HEK293T (cell line): ENCODE measurements at regions not wholly inside any gene's neighbourhood (a gene's known extent, or its start where the extent isn't known, plus 50 kb on each side); places are given as distances from the start of the nearest gene placed in this dataset.

Experiments
- CTCF ChIA-PET: fragments of 350-600 bp; formaldehyde crosslinking; extraction: SDS; loops from one replicate; lab custom pipeline; 2021; ENCODE audit warnings: antibody characterized with exemption, inconsistent platforms; lab: Yijun Ruan, JAX
- POLR2A ChIA-PET: fragments of 350-600 bp; formaldehyde crosslinking; extraction: SDS; loops from one replicate; lab custom pipeline; 2020; ENCODE audit warnings: antibody characterized with exemption, inconsistent platforms; lab: Yijun Ruan, JAX
- DNase-seq: peaks from one replicate; pipeline ENCODE4 v3.0.0; 2012; ENCODE audit warnings: mixed read lengths; ENCODE audit errors: extremely low spot score
- ARNT ChIP-seq: fragments of 450-650 bp; IDR thresholded peaks from 2 replicates; pipeline ENCODE4 v1.6.1; 2017; ENCODE audit warnings: mild to moderate bottlenecking
- BHLHE40 ChIP-seq: fragments of 450-650 bp; IDR thresholded peaks from 2 replicates; pipeline ENCODE4 v1.6.1; 2016; ENCODE audit warnings: mild to moderate bottlenecking, moderate library complexity, borderline replicate concordance
- CTBP1 ChIP-seq: fragments of 450-650 bp; IDR thresholded peaks from 2 replicates; pipeline ENCODE4 v1.6.1; 2016; ENCODE audit warnings: borderline replicate concordance
- ELF4 ChIP-seq: fragments of 450-650 bp; IDR thresholded peaks from 2 replicates; pipeline ENCODE4 v1.6.1; 2017; ENCODE audit warnings: antibody characterized with exemption
- FOXA1 ChIP-seq: fragments of 450-650 bp; IDR thresholded peaks from 2 replicates; pipeline ENCODE4 v1.6.1; 2016; ENCODE audit warnings: mild to moderate bottlenecking
- FOXK2 ChIP-seq: fragments of 450-650 bp; IDR thresholded peaks from 2 replicates; pipeline ENCODE4 v1.6.1; 2016; ENCODE audit warnings: mild to moderate bottlenecking
- FOXM1 ChIP-seq: fragments of 450-650 bp; IDR thresholded peaks from 2 replicates; pipeline ENCODE4 v1.6.1; 2017; ENCODE audit warnings: mild to moderate bottlenecking, borderline replicate concordance
- HDGF ChIP-seq: fragments of 450-650 bp; IDR thresholded peaks from 2 replicates; pipeline ENCODE4 v1.6.1; 2017; ENCODE audit warnings: antibody characterized with exemption, borderline replicate concordance
- L3MBTL2 ChIP-seq: fragments of 450-650 bp; conservative IDR thresholded peaks from 2 replicates; pipeline ENCODE4 v1.6.1; 2016; ENCODE audit warnings: mild to moderate bottlenecking
- LEF1 ChIP-seq: fragments of 450-650 bp; IDR thresholded peaks from 2 replicates; pipeline ENCODE4 v1.6.1; 2017; ENCODE audit warnings: mild to moderate bottlenecking, borderline replicate concordance
- NFRKB ChIP-seq: fragments of 450-650 bp; IDR thresholded peaks from 2 replicates; pipeline ENCODE4 v1.6.1; 2016; ENCODE audit warnings: mild to moderate bottlenecking, moderate library complexity
- SP1 ChIP-seq: fragments of 450-650 bp; IDR thresholded peaks from 2 replicates; pipeline ENCODE4 v1.6.1; 2017
- SUZ12 ChIP-seq: fragments of 450-650 bp; IDR thresholded peaks from 2 replicates; pipeline ENCODE4 v1.6.1; 2016; ENCODE audit warnings: mild to moderate bottlenecking
- TARDBP ChIP-seq: fragments of 450-650 bp; IDR thresholded peaks from 2 replicates; pipeline ENCODE4 v1.6.1; 2016
- ZNF384 ChIP-seq: fragments of 450-650 bp; IDR thresholded peaks from 2 replicates; pipeline ENCODE4 v1.6.1; 2016
- TF ChIP-seq, protein P1 (sequence below): fragments of 450-650 bp; IDR thresholded peaks from 2 replicates; pipeline ENCODE4 v1.6.1; 2016

DNA sequence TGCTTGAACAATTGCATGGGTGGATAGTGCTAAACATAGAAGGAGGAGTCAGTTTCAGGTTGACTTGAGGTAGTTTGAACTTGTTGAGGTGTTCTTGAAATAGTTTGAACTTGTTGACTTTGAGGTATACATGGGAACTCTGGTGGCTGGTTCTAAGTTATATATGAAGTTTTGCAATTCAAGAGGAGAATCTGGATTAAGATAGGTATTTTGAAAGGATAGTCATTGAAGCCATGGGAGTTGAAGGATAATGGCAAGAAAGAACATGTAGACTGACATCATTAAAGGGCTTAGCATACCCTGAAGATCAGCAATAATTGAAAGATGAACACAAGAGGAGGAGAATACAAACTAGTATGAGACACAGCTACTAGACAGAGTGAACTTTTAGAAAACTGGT is 181.9 kb upstream of the MRPS30 start:
- no peak for TF ChIP-seq SUZ12
- no peak for TF ChIP-seq L3MBTL2
- no peak for TF ChIP-seq FOXA1
- ChIA-PET POLR2A (no interaction called here), CTCF (no interaction called here)
- no peak for DNase-seq

DNA sequence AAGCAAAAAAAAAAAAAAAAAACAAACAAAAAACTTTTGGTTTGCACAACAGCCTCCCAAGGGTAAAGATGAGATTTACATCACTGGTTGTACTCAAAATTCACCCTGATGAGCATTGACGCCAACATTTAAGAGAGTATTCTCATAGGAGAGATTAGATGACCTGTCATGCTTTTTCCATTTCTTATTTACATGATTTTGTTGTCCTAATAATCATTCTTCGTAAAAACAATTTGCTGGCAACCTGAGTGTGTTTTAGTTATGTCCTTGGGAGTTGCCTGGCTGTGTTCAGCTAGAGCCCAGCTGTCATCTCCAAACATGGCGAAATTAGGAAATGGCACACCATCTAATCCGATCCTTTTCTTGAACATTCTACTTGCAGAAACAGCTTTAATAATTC is 186.4 kb upstream of the MRPS30 start:
- TF ChIP-seq SP1, result no peak
- TF ChIP-seq BHLHE40, result no peak
- TF ChIP-seq ARNT, result no peak
- TF ChIP-seq, protein P1, sequence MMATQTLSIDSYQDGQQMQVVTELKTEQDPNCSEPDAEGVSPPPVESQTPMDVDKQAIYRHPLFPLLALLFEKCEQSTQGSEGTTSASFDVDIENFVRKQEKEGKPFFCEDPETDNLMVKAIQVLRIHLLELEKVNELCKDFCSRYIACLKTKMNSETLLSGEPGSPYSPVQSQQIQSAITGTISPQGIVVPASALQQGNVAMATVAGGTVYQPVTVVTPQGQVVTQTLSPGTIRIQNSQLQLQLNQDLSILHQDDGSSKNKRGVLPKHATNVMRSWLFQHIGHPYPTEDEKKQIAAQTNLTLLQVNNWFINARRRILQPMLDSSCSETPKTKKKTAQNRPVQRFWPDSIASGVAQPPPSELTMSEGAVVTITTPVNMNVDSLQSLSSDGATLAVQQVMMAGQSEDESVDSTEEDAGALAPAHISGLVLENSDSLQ, result no peak
- no peak for TF ChIP-seq TARDBP
- TF ChIP-seq ZNF384, result no peak
- no peak for TF ChIP-seq FOXK2
- TF ChIP-seq FOXA1, result no peak
- no peak for TF ChIP-seq NFRKB
- no peak for TF ChIP-seq CTBP1
- no peak for TF ChIP-seq FOXM1
- CTCF ChIA-PET, result no interaction called here

DNA sequence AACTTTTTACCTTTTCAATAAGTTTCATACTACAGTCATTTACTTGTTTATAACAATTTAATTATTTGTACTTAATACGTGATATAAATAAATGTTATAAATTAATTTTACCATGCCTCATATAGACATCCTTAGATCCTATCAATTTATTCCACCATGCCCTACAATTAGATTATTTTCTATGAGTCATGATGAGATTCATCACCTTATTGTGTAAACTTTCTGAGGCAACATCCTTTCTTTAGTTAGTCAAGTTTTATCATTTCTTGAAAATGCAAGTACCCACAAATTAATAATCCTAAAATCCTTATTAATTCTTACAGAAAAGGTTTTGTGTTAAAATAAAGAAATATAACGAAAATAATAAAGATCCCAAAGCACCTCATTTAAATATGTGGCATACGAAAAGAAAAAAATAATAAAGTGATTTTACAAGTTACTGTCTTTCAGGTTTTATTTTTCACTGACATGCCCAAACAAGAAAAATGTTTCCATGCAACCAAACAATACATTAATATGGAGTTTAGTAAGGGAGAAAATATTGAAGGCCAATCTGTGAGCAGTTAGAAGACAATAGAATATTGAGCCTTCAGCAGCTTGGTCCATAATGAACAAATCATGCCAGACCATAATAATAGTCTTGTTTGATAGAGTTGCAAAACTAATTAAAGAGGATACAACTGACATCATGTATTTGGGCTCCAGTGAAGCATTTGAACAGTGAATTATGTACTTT is 188.7 kb upstream of the MRPS30 start:
- CTCF ChIA-PET, result no interaction called here
- POLR2A ChIA-PET, result no interaction called here

More for the DNA sequence above, 186.4 kb upstream of the MRPS30 start:
- no peak for DNase-seq
- POLR2A ChIA-PET, result no interaction called here

DNA sequence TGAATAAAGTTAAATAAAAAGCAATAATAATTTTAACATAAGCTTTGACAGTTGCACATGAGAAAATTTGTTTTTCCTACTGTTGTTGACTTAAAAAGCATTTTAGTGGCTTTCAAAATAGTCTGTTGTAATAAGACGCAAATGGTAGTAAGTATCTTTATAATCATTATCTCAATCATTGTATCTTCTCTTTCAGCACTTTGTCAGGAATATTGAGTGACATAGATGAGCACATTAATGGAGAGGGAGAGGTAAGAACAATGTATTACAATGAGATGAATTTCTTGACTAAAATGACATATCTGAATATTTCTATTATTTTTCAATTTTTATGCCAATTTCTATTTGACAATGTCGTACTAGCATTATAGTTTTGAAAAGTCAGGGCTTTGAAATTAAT is 193.9 kb upstream of the MRPS30 start:
- ChIA-PET CTCF (no interaction called here), POLR2A (no interaction called here)
- no peak for DNase-seq
- TF ChIP-seq FOXM1, result no peak
- TF ChIP-seq SP1, result no peak
- TF ChIP-seq TARDBP, result no peak
- no peak for TF ChIP-seq BHLHE40

More for the DNA sequence above, 188.7 kb upstream of the MRPS30 start:
- TF ChIP-seq ZNF384, result no peak
- no peak for TF ChIP-seq NFRKB
- no peak for TF ChIP-seq FOXM1
- TF ChIP-seq CTBP1, result no peak
- TF ChIP-seq SP1, result no peak
- no peak for TF ChIP-seq HDGF
- no peak for TF ChIP-seq L3MBTL2
- TF ChIP-seq ELF4, result no peak
- no peak for TF ChIP-seq LEF1
- TF ChIP-seq TARDBP, result no peak
- TF ChIP-seq, protein P1, result no peak
- no peak for DNase-seq

DNA sequence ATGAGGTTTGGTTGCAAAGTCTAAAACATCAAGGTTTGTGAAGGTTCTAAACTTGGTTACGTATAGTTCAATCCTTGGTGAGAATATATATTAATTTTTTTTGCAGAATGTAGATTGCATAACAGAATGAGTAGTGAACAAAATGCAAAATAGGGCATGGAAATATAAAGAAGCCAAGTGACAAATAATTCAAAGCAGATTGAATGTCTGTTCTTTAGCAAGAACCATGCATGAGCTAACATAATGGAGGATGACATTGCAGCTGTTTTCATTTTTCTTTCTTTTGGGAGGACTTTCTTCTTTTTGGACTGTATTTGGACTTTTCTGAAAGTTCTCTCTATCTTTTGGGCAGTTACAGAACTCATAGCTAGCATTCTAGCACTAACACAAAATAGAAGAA is 194.8 kb upstream of the MRPS30 start:
- ChIA-PET POLR2A (no interaction called here), CTCF (no interaction called here)
- DNase-seq, result no peak
- TF ChIP-seq BHLHE40 (no peak), FOXA1 (no peak), ZNF384 (no peak), TARDBP (no peak), FOXM1 (no peak), FOXK2 (no peak), LEF1 (no peak), HDGF (no peak), SP1 (no peak), ARNT (no peak), NFRKB (no peak), SUZ12 (no peak), CTBP1 (no peak), L3MBTL2 (no peak), ELF4 (no peak)
- TF ChIP-seq, protein P1, result no peak

DNA sequence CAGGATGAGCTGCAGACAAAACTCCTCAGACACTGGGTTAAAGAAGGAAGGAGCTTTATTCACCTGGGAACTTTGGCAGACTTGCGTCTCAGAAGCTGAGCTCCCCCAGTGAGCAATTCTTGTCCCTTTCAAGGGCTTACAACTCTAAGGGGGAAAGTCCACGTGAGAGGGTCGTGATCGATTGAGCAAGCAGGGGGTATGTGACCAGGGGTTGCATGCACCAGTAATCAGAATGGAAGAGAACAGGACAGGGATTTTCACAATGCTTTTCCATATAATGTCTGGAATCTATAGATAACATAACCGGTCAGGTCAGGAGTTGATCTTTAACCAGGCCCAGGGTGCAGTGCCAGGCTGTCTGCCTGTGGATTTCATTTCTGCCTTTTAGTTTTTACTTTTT is 202.8 kb upstream of the MRPS30 start:
- ChIA-PET POLR2A (no interaction called here), CTCF (no interaction called here)
- TF ChIP-seq FOXA1, result no peak
- DNase-seq, result no peak
